H1 (cell line): ENCODE measurements at regions not wholly inside any gene's neighbourhood (a gene's known extent, or its start where the extent isn't known, plus 50 kb on each side); places are given as distances from the start of the nearest gene placed in this dataset.

Experiments
- CTCF ChIA-PET: fragments of 300-600 bp; sonication (Branson Sonifier 250); formaldehyde crosslinking; loops from one replicate; lab custom pipeline; 2021; ENCODE audit not compliant: partially characterized antibody; lab: Charles Lee
- POLR2A ChIA-PET: fragments of 300-600 bp; sonication (Branson Sonifier 250); formaldehyde crosslinking; loops from one replicate; lab custom pipeline; 2021; ENCODE audit warnings: inconsistent platforms; ENCODE audit not compliant: partially characterized antibody; lab: Charles Lee
- DNase-seq, 2 experiments: peaks; one replicate each; pipeline versions ENCODE4 v3.0.0 to v3.0.0-alpha.2; 2010 to 2022; ENCODE audit warnings: low spot score in 2 of 2, low read depth in 1 of 2, mixed read lengths in 1 of 2
- FAIRE-seq: peaks from 2 replicates; lab custom pipeline; 2011; peaks lifted over from hg19 to GRCh38; lab: Jason Lieb, UNC
- H2AFZ ChIP-seq: 2 replicates; pipeline ENCODE4 v1.8.1; 2012; ENCODE audit warnings: low read length, inconsistent platforms
- H2AK5ac ChIP-seq: 2 replicates; pipeline ENCODE4 v1.6.1; 2013; ENCODE audit warnings: low read depth, low read length
- H2BK120ac ChIP-seq: replicated peaks from 2 replicates; pipeline ENCODE3; 2013; ENCODE audit warnings: low read depth, low read length, inconsistent platforms
- H2BK12ac ChIP-seq: 2 replicates; pipeline ENCODE4 v1.6.1; 2013; ENCODE audit warnings: low read depth, low read length
- H2BK15ac ChIP-seq: 2 replicates; pipeline ENCODE4 v1.6.1; 2013; ENCODE audit warnings: low read length
- H2BK20ac ChIP-seq: 2 replicates; pipeline ENCODE4 v1.6.1; 2013; ENCODE audit warnings: low read length
- H2BK5ac ChIP-seq: 2 replicates; pipeline ENCODE4 v1.6.1; 2013; ENCODE audit warnings: low read depth, low read length
- H3K14ac ChIP-seq: 2 replicates; pipeline ENCODE4 v1.6.1; 2013; ENCODE audit warnings: inconsistent platforms; ENCODE audit not compliant: insufficient read length
- H3K18ac ChIP-seq: 2 replicates; pipeline ENCODE4 v1.6.1; 2013; ENCODE audit warnings: low read length; ENCODE audit errors: extremely low read depth
- H3K23ac ChIP-seq: 2 replicates; pipeline ENCODE4 v1.6.1; 2013; ENCODE audit warnings: inconsistent platforms; ENCODE audit not compliant: insufficient read length
- H3K23me2 ChIP-seq: 2 replicates; pipeline ENCODE4 v1.6.1; 2013; ENCODE audit warnings: low read depth, low read length
- H3K27ac ChIP-seq: 2 replicates; pipeline ENCODE4 v1.6.1; 2011; ENCODE audit warnings: low read depth, low read length, inconsistent platforms
- H3K27me3 ChIP-seq, 4 experiments: replicated peaks in 1 of 4; 1 replicate in 1 of 4; 2 replicates in 3 of 4; pipeline versions ENCODE4 v1.6.1 to v1.8.1; 2011 to 2013; ENCODE audit warnings: low read length in 3 of 4, mild to moderate bottlenecking in 3 of 4, inconsistent platforms in 2 of 4, mixed read lengths in 2 of 4, moderate library complexity in 1 of 4; ENCODE audit not compliant: control insufficient read depth in 3 of 4, insufficient read depth in 3 of 4; ENCODE audit errors: extremely low read depth in 1 of 4
- H3K36me3 ChIP-seq, 4 experiments: 2 replicates each; pipeline versions ENCODE4 v1.6.1 to v1.8.1; 2011 to 2013; ENCODE audit warnings: mild to moderate bottlenecking in 4 of 4, low read length in 3 of 4, moderate library complexity in 2 of 4, control low read depth in 1 of 4, inconsistent platforms in 1 of 4; ENCODE audit not compliant: insufficient read depth in 4 of 4, control insufficient read depth in 2 of 4
- H3K4ac ChIP-seq: replicated peaks from 2 replicates; pipeline ENCODE3; 2013; ENCODE audit warnings: low read length, low read depth, mixed read lengths, inconsistent platforms; ENCODE audit not compliant: insufficient read length
- H3K4me1 ChIP-seq, 4 experiments: replicated peaks in 1 of 4; 1 replicate in 1 of 4; 2 replicates in 3 of 4; pipeline versions ENCODE4 v1.6.1 to v1.8.1; 2011 to 2013; ENCODE audit warnings: low read length in 3 of 4, inconsistent platforms in 2 of 4, mixed read lengths in 1 of 4; ENCODE audit not compliant: insufficient read depth in 4 of 4, control insufficient read depth in 3 of 4
- H3K4me2 ChIP-seq, 2 experiments: 2 replicates each; pipeline versions ENCODE4 v1.6.1 to v1.8.1; 2011 to 2013; ENCODE audit warnings: low read depth in 2 of 2, low read length in 2 of 2, control low read depth in 1 of 2, inconsistent platforms in 1 of 2, mild to moderate bottlenecking in 1 of 2; ENCODE audit not compliant: insufficient read depth in 1 of 2
- H3K4me3 ChIP-seq, 4 experiments: fragments of 200-600, 300-600 bp in 1 of 4; sonication (generic), shearing (Covaris generic), sonication (Bioruptor Twin) in 1 of 4; 2 replicates each; pipeline versions ENCODE4 v1.5.1 to v1.8.1; 2011 to 2016; ENCODE audit warnings: low read length in 4 of 4, low read depth in 3 of 4, control low read depth in 2 of 4, inconsistent platforms in 2 of 4, mild to moderate bottlenecking in 2 of 4, mixed read lengths in 1 of 4, moderate library complexity in 1 of 4; ENCODE audit not compliant: insufficient read depth in 2 of 4; ENCODE audit errors: extremely low read depth in 1 of 4
- H3K56ac ChIP-seq: replicated peaks from 2 replicates; pipeline ENCODE3; 2013; ENCODE audit warnings: low read depth, mild to moderate bottlenecking, mixed read lengths, low read length, inconsistent platforms; ENCODE audit not compliant: insufficient read length
- H3K79me1 ChIP-seq: 2 replicates; pipeline ENCODE4 v1.6.1; 2013; ENCODE audit warnings: low read depth, low read length, control low read depth
- H3K79me2 ChIP-seq, 2 experiments: 2 replicates each; pipeline versions ENCODE4 v1.6.1 to v1.8.1; 2012 to 2013; ENCODE audit warnings: low read length in 2 of 2, mild to moderate bottlenecking in 2 of 2, inconsistent platforms in 1 of 2; ENCODE audit not compliant: insufficient read depth in 2 of 2, control insufficient read depth in 1 of 2
- H3K9ac ChIP-seq, 4 experiments: replicated peaks in 1 of 4; 1 replicate in 1 of 4; 2 replicates in 3 of 4; pipeline versions ENCODE4 v1.6.1 to v1.8.1; 2011 to 2013; ENCODE audit warnings: low read depth in 3 of 4, low read length in 3 of 4, control low read depth in 2 of 4, mild to moderate bottlenecking in 2 of 4, moderate library complexity in 2 of 4, inconsistent platforms in 1 of 4; ENCODE audit errors: extremely low read depth in 1 of 4
- H3K9me3 ChIP-seq, 2 experiments: 2 replicates each; pipeline versions ENCODE4 v1.6.1 to v1.8.1; 2012 to 2013; ENCODE audit warnings: mild to moderate bottlenecking in 2 of 2, moderate library complexity in 2 of 2, control low read depth in 1 of 2, inconsistent platforms in 1 of 2, low read depth in 1 of 2, low read length in 1 of 2, mixed read lengths in 1 of 2; ENCODE audit not compliant: insufficient read depth in 2 of 2
- H4K20me1 ChIP-seq, 2 experiments: replicated peaks in 1 of 2; 2 replicates each; pipeline versions ENCODE3 to v1.8.1; 2011 to 2013; ENCODE audit warnings: inconsistent platforms in 2 of 2, low read length in 2 of 2, mild to moderate bottlenecking in 1 of 2; ENCODE audit not compliant: insufficient read depth in 2 of 2, control insufficient read depth in 1 of 2
- H4K5ac ChIP-seq: 2 replicates; pipeline ENCODE4 v1.6.1; 2013; ENCODE audit warnings: low read length, low read depth, mixed read lengths, inconsistent platforms; ENCODE audit not compliant: insufficient read length
- H4K8ac ChIP-seq: 2 replicates; pipeline ENCODE4 v1.8.0; 2013; ENCODE audit warnings: mild to moderate bottlenecking, moderate library complexity, low read length, inconsistent platforms; ENCODE audit not compliant: insufficient read depth; ENCODE audit errors: extremely low read depth
- H4K91ac ChIP-seq: replicated peaks from 2 replicates; pipeline ENCODE3; 2013; ENCODE audit warnings: low read length, mixed read lengths, inconsistent platforms; ENCODE audit not compliant: insufficient read length
- EZH2 ChIP-seq: fragments of 200-600 bp; sonication (generic); IDR thresholded peaks from 2 replicates; pipeline ENCODE4 v1.7.1; 2012; ENCODE audit warnings: low read depth, mild to moderate bottlenecking, moderate library complexity, low read length, inconsistent platforms; ENCODE audit not compliant: severe bottlenecking
- KDM4A ChIP-seq: IDR thresholded peaks from one replicate; pipeline ENCODE4 v1.7.1; 2012; ENCODE audit warnings: low read depth, mild to moderate bottlenecking, moderate library complexity, low read length, inconsistent platforms; ENCODE audit not compliant: severe bottlenecking
- MAFK ChIP-seq: IDR thresholded peaks from 2 replicates; pipeline ENCODE4 v1.6.1; 2012; ENCODE audit warnings: low read depth, mild to moderate bottlenecking, improper control_type of control experiment, low read length
- NRF1 ChIP-seq: IDR thresholded peaks from 2 replicates; pipeline ENCODE4 v1.6.1; 2011; ENCODE audit warnings: mild to moderate bottlenecking, low read depth, low read length, improper control_type of control experiment
- RXRA ChIP-seq: IDR thresholded peaks from 2 replicates; pipeline ENCODE4 v1.6.1; 2011; ENCODE audit warnings: low read depth, mild to moderate bottlenecking, low read length, moderate library complexity; ENCODE audit not compliant: insufficient read depth
- SIX5 ChIP-seq: IDR thresholded peaks from 2 replicates; pipeline ENCODE4 v1.6.1; 2011; ENCODE audit warnings: mild to moderate bottlenecking, low read depth, low read length
- TAF1 ChIP-seq: IDR thresholded peaks from 2 replicates; pipeline ENCODE4 v1.6.1; 2011; ENCODE audit warnings: mild to moderate bottlenecking, low read depth, low read length
- TAF7 ChIP-seq: optimal IDR thresholded peaks from 2 replicates; pipeline ENCODE3; 2011; ENCODE audit warnings: low read depth, mild to moderate bottlenecking, inconsistent platforms, low read length, moderate library complexity, borderline replicate concordance
- TCF12 ChIP-seq: IDR thresholded peaks from 2 replicates; pipeline ENCODE4 v1.6.1; 2011; ENCODE audit warnings: low read depth, mild to moderate bottlenecking, low read length
- TEAD4 ChIP-seq: IDR thresholded peaks from 2 replicates; pipeline ENCODE4 v1.6.1; 2012; ENCODE audit warnings: low read depth, low read length, inconsistent platforms, mixed read lengths
- YY1 ChIP-seq: IDR thresholded peaks from 2 replicates; pipeline ENCODE4 v1.6.1; 2011; ENCODE audit warnings: low read depth, mild to moderate bottlenecking, low read length
- WGBS, 2 experiments: shearing (Covaris generic) in 1 of 2; methylation state at CpG; one replicate each; pipeline versions ENCODE4 v1.1.6 to v1.1.7; 2013 to 2015; ENCODE audit warnings: low lambda C conversion rate in 2 of 2, mixed read lengths in 2 of 2, inconsistent platforms in 1 of 2, low coverage in 1 of 2, missing lambda C conversion rate in 1 of 2; ENCODE audit not compliant: insufficient replicate concordance in 2 of 2, insufficient coverage in 1 of 2, insufficient read length in 1 of 2; ENCODE audit errors: extremely low coverage in 1 of 2, missing lambda C conversion rate in 1 of 2; 5-methylcytosine and 5-hydroxymethylcytosine counted together
- TF ChIP-seq, protein P1 (sequence below): IDR thresholded peaks from 2 replicates; pipeline ENCODE4 v1.6.1; 2012; ENCODE audit warnings: low read length, inconsistent platforms
- TF ChIP-seq, protein P2 (sequence below): IDR thresholded peaks from 2 replicates; pipeline ENCODE4 v1.6.1; 2011; ENCODE audit warnings: low read depth, mild to moderate bottlenecking, low read length; ENCODE audit not compliant: insufficient read depth

DNA sequence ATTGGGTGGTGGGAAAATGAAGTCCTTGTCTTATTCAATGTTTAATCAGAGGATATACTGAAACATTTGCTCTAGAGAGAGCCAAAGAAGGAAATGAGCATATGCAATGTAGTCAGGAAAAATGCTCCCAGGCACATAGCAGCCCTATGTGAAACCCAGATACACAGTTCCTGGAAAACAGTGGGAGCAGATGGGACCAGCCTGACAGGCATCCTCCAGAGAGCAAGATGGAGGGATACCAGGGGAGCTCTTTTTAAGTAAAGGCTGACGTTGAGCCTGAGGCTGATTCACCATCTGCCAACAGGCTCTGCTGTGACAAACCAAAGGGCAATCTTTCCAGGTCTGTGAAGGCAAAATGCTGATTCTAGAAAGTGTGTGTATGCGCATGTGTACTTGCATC, 559.4 kb upstream of the KIRREL3 start:
- H3K9ac ChIP-seq, result no peak overlapping the region
- H4K91ac ChIP-seq, result no peak overlapping the region
- ChIA-PET POLR2A (no interaction called here), CTCF (no interaction called here)
- no peak for DNase-seq
- 46% methylated on average over 2 of the region's 2 CpGs; no CpG with 5 or more reads in 1 of the 2 experiments for WGBS, 2 experiments
- H3K79me2 ChIP-seq, result no peaks in the 10 kb centered on the region
- no peak overlapping the region for H2AK5ac ChIP-seq
- H4K8ac ChIP-seq, result no peak overlapping the region
- no peak overlapping the region for H2BK15ac ChIP-seq
- H3K23me2 ChIP-seq, result no peaks in the 10 kb centered on the region
- H3K23ac ChIP-seq, result no peak overlapping the region
- no peaks in the 10 kb centered on the region for H3K79me1 ChIP-seq
- H2BK120ac ChIP-seq, result no peak overlapping the region
- no peak overlapping the region for H3K4ac ChIP-seq
- no peaks in the 10 kb centered on the region for H3K9me3 ChIP-seq
- no peak overlapping the region for H4K5ac ChIP-seq
- H3K56ac ChIP-seq, result no peak overlapping the region
- no peaks in the 10 kb centered on the region for H3K36me3 ChIP-seq
- no peak overlapping the region for H2BK20ac ChIP-seq
- no peak overlapping the region for H3K14ac ChIP-seq
- no peak overlapping the region for H2AFZ ChIP-seq
- no peak for FAIRE-seq
- no peak overlapping the region for H3K27ac ChIP-seq
- H3K18ac ChIP-seq, result no peak overlapping the region
- H3K4me3 ChIP-seq, result no peak overlapping the region
- no peak overlapping the region for H3K4me2 ChIP-seq
- no peaks in the 10 kb centered on the region for H4K20me1 ChIP-seq
- peaks cover 0 to 1% (median 0%) of the 10 kb centered on the region in 4 experiments; a peak in 1 of 7 replicates for H3K27me3 ChIP-seq
- H2BK5ac ChIP-seq, result no peak overlapping the region
- H3K4me1 ChIP-seq, result peaks cover 0 to 2% (median 0%) of the 10 kb centered on the region in 4 experiments; a peak in 2 of 7 replicates
- no peak overlapping the region for H2BK12ac ChIP-seq
- no peak for TF ChIP-seq YY1
- TF ChIP-seq TAF7, result no peak
- TF ChIP-seq RXRA, result no peak
- TF ChIP-seq, protein P1, sequence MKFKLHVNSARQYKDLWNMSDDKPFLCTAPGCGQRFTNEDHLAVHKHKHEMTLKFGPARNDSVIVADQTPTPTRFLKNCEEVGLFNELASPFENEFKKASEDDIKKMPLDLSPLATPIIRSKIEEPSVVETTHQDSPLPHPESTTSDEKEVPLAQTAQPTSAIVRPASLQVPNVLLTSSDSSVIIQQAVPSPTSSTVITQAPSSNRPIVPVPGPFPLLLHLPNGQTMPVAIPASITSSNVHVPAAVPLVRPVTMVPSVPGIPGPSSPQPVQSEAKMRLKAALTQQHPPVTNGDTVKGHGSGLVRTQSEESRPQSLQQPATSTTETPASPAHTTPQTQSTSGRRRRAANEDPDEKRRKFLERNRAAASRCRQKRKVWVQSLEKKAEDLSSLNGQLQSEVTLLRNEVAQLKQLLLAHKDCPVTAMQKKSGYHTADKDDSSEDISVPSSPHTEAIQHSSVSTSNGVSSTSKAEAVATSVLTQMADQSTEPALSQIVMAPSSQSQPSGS, result no peak
- no peak for TF ChIP-seq KDM4A
- no peak for TF ChIP-seq MAFK
- TF ChIP-seq EZH2, result no peak
- no peak for TF ChIP-seq TAF1
- TF ChIP-seq, protein P2, sequence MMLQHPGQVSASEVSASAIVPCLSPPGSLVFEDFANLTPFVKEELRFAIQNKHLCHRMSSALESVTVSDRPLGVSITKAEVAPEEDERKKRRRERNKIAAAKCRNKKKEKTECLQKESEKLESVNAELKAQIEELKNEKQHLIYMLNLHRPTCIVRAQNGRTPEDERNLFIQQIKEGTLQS, result no peak
- TF ChIP-seq SIX5, result no peak
- TF ChIP-seq NRF1, result no peak
- TF ChIP-seq TCF12, result no peak
- TF ChIP-seq TEAD4, result no peak
